22Rv1 (cell line): ENCODE measurements at regions not wholly inside any gene's neighbourhood (a gene's known extent, or its start where the extent isn't known, plus 50 kb on each side); places are given as distances from the start of the nearest gene placed in this dataset.

ENCODE experiments used
- H3K27ac ChIP-seq: fragments of 450-650 bp; 2 replicates; pipeline ENCODE4 v1.5.1; 2017
- ZFX ChIP-seq: fragments of 450-650 bp; IDR thresholded peaks from 2 replicates; pipeline ENCODE4 v1.6.1; 2017; ENCODE audit warnings: antibody characterized with exemption, borderline replicate concordance
- TF ChIP-seq, protein P1 (sequence below): fragments of 450-650 bp; IDR thresholded peaks from 2 replicates; pipeline ENCODE4 v1.5.1; 2017; ENCODE audit warnings: mild to moderate bottlenecking

DNA sequence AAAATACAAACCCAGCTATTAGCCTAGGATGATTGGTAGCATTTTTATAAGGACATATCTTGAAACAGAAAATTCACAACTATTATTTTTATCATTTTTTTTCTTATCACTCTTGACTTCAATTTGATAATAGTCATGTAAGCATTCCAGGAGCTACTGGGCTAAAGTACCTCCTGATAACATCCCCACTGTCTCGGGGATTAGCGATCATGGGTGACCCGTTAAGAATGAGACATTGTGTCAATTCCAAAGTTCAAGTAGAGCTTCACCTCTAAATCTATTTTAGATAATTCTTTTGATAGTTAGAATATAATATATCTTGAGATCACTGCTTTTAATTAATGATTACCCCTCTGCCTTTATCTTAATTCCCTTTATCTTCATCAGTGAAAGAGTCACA lies 1204.5 kb upstream of the CHAC2 start:
- no peak for TF ChIP-seq ZFX
- TF ChIP-seq, protein P1, sequence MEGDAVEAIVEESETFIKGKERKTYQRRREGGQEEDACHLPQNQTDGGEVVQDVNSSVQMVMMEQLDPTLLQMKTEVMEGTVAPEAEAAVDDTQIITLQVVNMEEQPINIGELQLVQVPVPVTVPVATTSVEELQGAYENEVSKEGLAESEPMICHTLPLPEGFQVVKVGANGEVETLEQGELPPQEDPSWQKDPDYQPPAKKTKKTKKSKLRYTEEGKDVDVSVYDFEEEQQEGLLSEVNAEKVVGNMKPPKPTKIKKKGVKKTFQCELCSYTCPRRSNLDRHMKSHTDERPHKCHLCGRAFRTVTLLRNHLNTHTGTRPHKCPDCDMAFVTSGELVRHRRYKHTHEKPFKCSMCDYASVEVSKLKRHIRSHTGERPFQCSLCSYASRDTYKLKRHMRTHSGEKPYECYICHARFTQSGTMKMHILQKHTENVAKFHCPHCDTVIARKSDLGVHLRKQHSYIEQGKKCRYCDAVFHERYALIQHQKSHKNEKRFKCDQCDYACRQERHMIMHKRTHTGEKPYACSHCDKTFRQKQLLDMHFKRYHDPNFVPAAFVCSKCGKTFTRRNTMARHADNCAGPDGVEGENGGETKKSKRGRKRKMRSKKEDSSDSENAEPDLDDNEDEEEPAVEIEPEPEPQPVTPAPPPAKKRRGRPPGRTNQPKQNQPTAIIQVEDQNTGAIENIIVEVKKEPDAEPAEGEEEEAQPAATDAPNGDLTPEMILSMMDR: no peak
- no peak overlapping the region for H3K27ac ChIP-seq

GRCh38 chr2:52558265-52558664 lies 1209.3 kb upstream of the CHAC2 start:
- no peak overlapping the region for H3K27ac ChIP-seq

GRCh38 chr2:52542297-52542696 lies 1225.3 kb upstream of the CHAC2 start:
- H3K27ac ChIP-seq: no peak overlapping the region
- TF ChIP-seq ZFX: no peak
- TF ChIP-seq, protein P1: no peak

More at GRCh38 chr2:52558265-52558664, 1209.3 kb upstream of the CHAC2 start:
- TF ChIP-seq ZFX: no peak
- TF ChIP-seq, protein P1: no peak

- TF ChIP-seq ZFX: no peak
- TF ChIP-seq, protein P1: no peak
- no peak overlapping the region for H3K27ac ChIP-seq
These were observed 1228.3 kb upstream of the CHAC2 start for GRCh38 chr2:52539026-52539970.

DNA sequence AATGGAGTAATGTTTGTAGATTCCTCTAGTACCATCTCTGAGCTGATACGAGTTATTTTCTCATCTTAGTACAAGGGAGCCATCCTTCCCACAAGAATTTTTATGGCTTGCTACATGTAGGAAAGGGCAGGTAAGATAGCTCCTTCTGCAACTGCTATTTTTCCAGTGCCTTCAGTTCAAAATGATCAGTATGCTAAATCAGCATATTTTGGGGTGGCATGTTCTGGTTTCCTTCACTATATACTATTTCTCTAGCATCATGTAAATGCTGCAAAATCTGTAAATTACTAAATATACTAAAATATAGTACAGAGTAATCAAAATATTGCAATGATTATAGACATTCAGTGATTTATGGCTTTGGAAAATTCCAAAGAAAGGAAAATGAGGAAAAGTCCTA lies 1230.0 kb upstream of the CHAC2 start:
- TF ChIP-seq, protein P1: no peak
- no peak for TF ChIP-seq ZFX

GRCh38 chr2:52536929-52537460 lies 1230.6 kb upstream of the CHAC2 start:
- no peak for TF ChIP-seq ZFX
- TF ChIP-seq, protein P1: no peak
- H3K27ac ChIP-seq: no peak overlapping the region

More for the DNA sequence above, 1230.0 kb upstream of the CHAC2 start:
- no peak overlapping the region for H3K27ac ChIP-seq

- no peak overlapping the region for H3K27ac ChIP-seq
- TF ChIP-seq, protein P1: no peak
- TF ChIP-seq ZFX: no peak
These were observed 1234.6 kb upstream of the CHAC2 start for GRCh38 chr2:52532956-52533355.
